ENCODE measurements at regions not wholly inside any gene's neighbourhood (a gene's known extent, or its start where the extent isn't known, plus 50 kb on each side); places are given as distances from the start of the nearest gene placed in this dataset.

GRCh38 chr5:173782671-173783101 lies 105.5 kb upstream of the CPEB4 start:
- intact Hi-C loops (cut with DNase I): no loop called here
- TF ChIP-seq CTCF (IDR thresholded peaks at IDR 0.05): no peak
- Histone ChIP-seq H3K4me3 (no peak overlapping the region), H3K27ac (peak overlapping the region; percentile 69), H3K4me1 (peaks cover 40% of the 10 kb centered on the region), H3K36me3 (no peaks in the 10 kb centered on the region), H3K9me3 (no peaks in the 10 kb centered on the region), H3K27me3 (ENCODE audit: low read depth) (no peaks in the 10 kb centered on the region)
- DNase-seq: no peak
- no peak for ATAC-seq

GRCh38 chr5:173783371-173783770 lies 104.8 kb upstream of the CPEB4 start:
- intact Hi-C loops (cut with DNase I): no loop called here
- DNase-seq (no peak), ATAC-seq (no peak)
- H3K9me3 ChIP-seq: no peaks in the 10 kb centered on the region
- no peak overlapping the region for H3K4me3 ChIP-seq
- no peak overlapping the region for H3K27ac ChIP-seq
- peaks cover 40% of the 10 kb centered on the region for H3K4me1 ChIP-seq
- TF ChIP-seq CTCF (IDR thresholded peaks at IDR 0.05): no peak
- no peaks in the 10 kb centered on the region for H3K36me3 ChIP-seq
- H3K27me3 ChIP-seq (ENCODE audit: low read depth): no peaks in the 10 kb centered on the region

- no peak for TF ChIP-seq CTCF (IDR thresholded peaks at IDR 0.05)
- no peaks in the 10 kb centered on the region for H3K9me3 ChIP-seq
- DNase-seq: no peak
- no peaks in the 10 kb centered on the region for H3K27me3 ChIP-seq (ENCODE audit: low read depth)
- no peak overlapping the region for H3K27ac ChIP-seq
- H3K4me3 ChIP-seq: no peak overlapping the region
- peaks cover 29% of the 10 kb centered on the region for H3K4me1 ChIP-seq
- intact Hi-C loops (cut with DNase I): no loop called here
- no peak for ATAC-seq
- no peaks in the 10 kb centered on the region for H3K36me3 ChIP-seq
Observed at GRCh38 chr5:173785400-173785799, 102.7 kb upstream of the CPEB4 start.

GRCh38 chr5:173785866-173786265 lies 102.3 kb upstream of the CPEB4 start:
- no peak for DNase-seq
- Histone ChIP-seq H3K36me3 (no peaks in the 10 kb centered on the region), H3K9me3 (no peaks in the 10 kb centered on the region), H3K4me1 (peaks cover 28% of the 10 kb centered on the region), H3K27me3 (ENCODE audit: low read depth) (no peaks in the 10 kb centered on the region), H3K27ac (no peak overlapping the region), H3K4me3 (no peak overlapping the region)
- no peak for ATAC-seq
- intact Hi-C loops (cut with DNase I): no loop called here
- TF ChIP-seq CTCF (IDR thresholded peaks at IDR 0.05): no peak

- H3K27ac ChIP-seq: no peak overlapping the region
- intact Hi-C loops (cut with DNase I): no loop called here
- H3K27me3 ChIP-seq (ENCODE audit: low read depth): no peaks in the 10 kb centered on the region
- H3K4me3 ChIP-seq: no peak overlapping the region
- TF ChIP-seq CTCF (IDR thresholded peaks at IDR 0.05): no peak
- no peak for DNase-seq
- no peak for ATAC-seq
- H3K9me3 ChIP-seq: no peaks in the 10 kb centered on the region
- no peaks in the 10 kb centered on the region for H3K36me3 ChIP-seq
- H3K4me1 ChIP-seq: peaks cover 21% of the 10 kb centered on the region
Observed at GRCh38 chr5:173786286-173787187, 101.6 kb upstream of the CPEB4 start.
